NCI-H146 (cell line): ENCODE measurements at regions not wholly inside any gene's neighbourhood (a gene's known extent, or its start where the extent isn't known, plus 50 kb on each side); places are given as distances from the start of the nearest gene placed in this dataset.
A peak's percentile ranks its signal among the peaks of the same experiment; 100 is the strongest.

Experiments used
- DNase-seq: peaks from one replicate; lab custom pipeline; 2025; lab: John Stamatoyannopoulos, UW

GRCh38 chr4:31058656-31059055 lies 338.5 kb downstream of the PCDH7 start:
- peak; percentile 40 for DNase-seq

- DNase-seq, result peak; percentile 78
Observed at GRCh38 chr4:31059753-31060522, 339.8 kb downstream of the PCDH7 start.

- DNase-seq, result peak; percentile 5
Observed at GRCh38 chr4:31065086-31065485, 344.9 kb downstream of the PCDH7 start.

- no peak for DNase-seq
Observed at GRCh38 chr4:31068257-31069075, 348.3 kb downstream of the PCDH7 start.

GRCh38 chr4:31069151-31069550 lies 349.0 kb downstream of the PCDH7 start:
- DNase-seq, result no peak

GRCh38 chr4:31071508-31072486 lies 351.6 kb downstream of the PCDH7 start:
- no peak for DNase-seq

- no peak for DNase-seq
Observed at GRCh38 chr4:31075969-31076368, 355.8 kb downstream of the PCDH7 start.

GRCh38 chr4:31078661-31079060 lies 358.5 kb downstream of the PCDH7 start:
- DNase-seq, result no peak

- no peak for DNase-seq
Observed at GRCh38 chr4:31080887-31081286, 360.7 kb downstream of the PCDH7 start.

- no peak for DNase-seq
Observed at GRCh38 chr4:31081366-31081765, 361.2 kb downstream of the PCDH7 start.

- no peak for DNase-seq
Observed at GRCh38 chr4:31083456-31083855, 363.3 kb downstream of the PCDH7 start.

GRCh38 chr4:31084806-31085416 lies 364.7 kb downstream of the PCDH7 start:
- DNase-seq, result peak; percentile 52

- no peak for DNase-seq
Observed at GRCh38 chr4:31085689-31086088, 365.5 kb downstream of the PCDH7 start.

GRCh38 chr4:31086756-31087330 lies 366.7 kb downstream of the PCDH7 start:
- DNase-seq, result peak; percentile 61

GRCh38 chr4:31088600-31089230 lies 368.5 kb downstream of the PCDH7 start:
- DNase-seq, result peak; percentile 84

GRCh38 chr4:31089815-31090214 lies 369.6 kb downstream of the PCDH7 start:
- DNase-seq, result peak; percentile 94

GRCh38 chr4:31094474-31094873 lies 374.3 kb downstream of the PCDH7 start:
- no peak for DNase-seq

- no peak for DNase-seq
Observed at GRCh38 chr4:31097999-31098398, 377.8 kb downstream of the PCDH7 start.

- DNase-seq, result no peak
Observed at GRCh38 chr4:31100536-31100935, 380.4 kb downstream of the PCDH7 start.

- DNase-seq, result peak; percentile 52
Observed at GRCh38 chr4:31104043-31104442, 383.9 kb downstream of the PCDH7 start.

GRCh38 chr4:31104577-31104976 lies 384.4 kb downstream of the PCDH7 start:
- peak; percentile 61 for DNase-seq
